ENCODE measurements at regions not wholly inside any gene's neighbourhood (a gene's known extent, or its start where the extent isn't known, plus 50 kb on each side); places are given as distances from the start of the nearest gene placed in this dataset.

GRCh38 chr9:106314476-106314875 lies 548.5 kb upstream of the ZNF462 start:
- Histone ChIP-seq H3K4me3 (ENCODE audit: control insufficient read depth in 1 of 2, extremely low read depth in 1 of 2, low read length in 1 of 2) (no peak overlapping the region), H3K36me3 (ENCODE audit: control insufficient read depth in 2 of 2, extremely low read depth in 1 of 2, insufficient read depth in 1 of 2, low read length in 1 of 2) (no peaks in the 10 kb centered on the region), H3K9me3 (no peaks in the 10 kb centered on the region), H3K27ac (ENCODE audit: low read length) (no peak overlapping the region), H3K4me1 (ENCODE audit: control insufficient read depth in 1 of 2, extremely low read depth in 1 of 2, insufficient read depth in 2 of 2, low read length in 2 of 2) (no peaks in the 10 kb centered on the region), H3K27me3 (replicated peaks in 1 of 2; ENCODE audit: control insufficient read depth in 2 of 2, extremely low read depth in 1 of 2, insufficient read depth in 2 of 2, low read length in 1 of 2) (no peaks in the 10 kb centered on the region)
- H3K9me3 Mint-ChIP-seq: peaks cover 5 to 18% (median 8%) of the 10 kb centered on the region in 3 donors
- no peak overlapping the region for H3K27ac Mint-ChIP-seq
- CTCF ChIA-PET: no interaction called here
- DNase-seq (no peak), ATAC-seq (replicated peaks in 1 of 4) (no peak)
- no CpG with 5 or more reads among the region's 1 CpG for WGBS (ENCODE audit: insufficient coverage)
- peaks cover 0 to 2% (median 0%) of the 10 kb centered on the region in 3 donors for H3K4me1 Mint-ChIP-seq
- no peaks in the 10 kb centered on the region for H3K36me3 Mint-ChIP-seq
- no peaks in the 10 kb centered on the region for H3K27me3 Mint-ChIP-seq
- POLR2A ChIA-PET: no interaction called here
- no peak overlapping the region for H3K4me3 Mint-ChIP-seq

- Histone ChIP-seq H3K9me3 (no peaks in the 10 kb centered on the region), H3K4me1 (ENCODE audit: control insufficient read depth in 1 of 2, extremely low read depth in 1 of 2, insufficient read depth in 2 of 2, low read length in 2 of 2) (no peaks in the 10 kb centered on the region), H3K27me3 (replicated peaks in 1 of 2; ENCODE audit: control insufficient read depth in 2 of 2, extremely low read depth in 1 of 2, insufficient read depth in 2 of 2, low read length in 1 of 2) (no peaks in the 10 kb centered on the region), H3K36me3 (ENCODE audit: control insufficient read depth in 2 of 2, extremely low read depth in 1 of 2, insufficient read depth in 1 of 2, low read length in 1 of 2) (no peaks in the 10 kb centered on the region), H3K4me3 (ENCODE audit: control insufficient read depth in 1 of 2, extremely low read depth in 1 of 2, low read length in 1 of 2) (no peak overlapping the region), H3K27ac (ENCODE audit: low read length) (no peak overlapping the region)
- Mint-ChIP-seq H3K27ac (no peak overlapping the region), H3K27me3 (no peaks in the 10 kb centered on the region), H3K9me3 (peaks cover 5 to 21% (median 5%) of the 10 kb centered on the region in 3 donors), H3K4me3 (no peak overlapping the region), H3K36me3 (no peaks in the 10 kb centered on the region), H3K4me1 (no peaks in the 10 kb centered on the region)
- POLR2A ChIA-PET: no interaction called here
- DNase-seq (no peak), ATAC-seq (replicated peaks in 1 of 4) (no peak)
- CTCF ChIA-PET: no interaction called here
- no CpG with 5 or more reads among the region's 5 CpGs for WGBS (ENCODE audit: insufficient coverage)
These were observed 541.4 kb upstream of the ZNF462 start for GRCh38 chr9:106321394-106322180.

GRCh38 chr9:106322706-106323245 lies 540.2 kb upstream of the ZNF462 start:
- ChIA-PET POLR2A (no interaction called here), CTCF (interaction anchor here in 1 of 2 donors (0.6 kb wide), 1 partner anchor 56 kb away, joined by 3 read pairs; no protein-coding TSS in a partner anchor)
- no peak overlapping the region for H3K4me3 ChIP-seq (ENCODE audit: control insufficient read depth in 1 of 2, extremely low read depth in 1 of 2, low read length in 1 of 2)
- Mint-ChIP-seq H3K4me3 (no peak overlapping the region), H3K9me3 (peaks cover 5 to 32% (median 10%) of the 10 kb centered on the region in 3 donors), H3K4me1 (no peaks in the 10 kb centered on the region), H3K36me3 (no peaks in the 10 kb centered on the region), H3K27ac (no peak overlapping the region), H3K27me3 (no peaks in the 10 kb centered on the region)
- no peaks in the 10 kb centered on the region for H3K9me3 ChIP-seq
- ATAC-seq (replicated peaks in 1 of 4) (no peak), DNase-seq (no peak)
- no peaks in the 10 kb centered on the region for H3K36me3 ChIP-seq (ENCODE audit: control insufficient read depth in 2 of 2, extremely low read depth in 1 of 2, insufficient read depth in 1 of 2, low read length in 1 of 2)
- H3K4me1 ChIP-seq (ENCODE audit: control insufficient read depth in 1 of 2, extremely low read depth in 1 of 2, insufficient read depth in 2 of 2, low read length in 2 of 2): no peaks in the 10 kb centered on the region
- no peaks in the 10 kb centered on the region for H3K27me3 ChIP-seq (replicated peaks in 1 of 2; ENCODE audit: control insufficient read depth in 2 of 2, extremely low read depth in 1 of 2, insufficient read depth in 2 of 2, low read length in 1 of 2)
- no peak overlapping the region for H3K27ac ChIP-seq (ENCODE audit: low read length)
- WGBS (ENCODE audit: insufficient coverage): 33% methylated on average over 1 of the region's 4 CpGs

- whole genome bisulfite sequencing (ENCODE audit: insufficient coverage): 88% methylated on average over 7 of the region's 10 CpGs
- H3K36me3 ChIP-seq (ENCODE audit: control insufficient read depth in 2 of 2, extremely low read depth in 1 of 2, insufficient read depth in 1 of 2, low read length in 1 of 2): no peaks in the 10 kb centered on the region
- no peaks in the 10 kb centered on the region for H3K4me1 ChIP-seq (ENCODE audit: control insufficient read depth in 1 of 2, extremely low read depth in 1 of 2, insufficient read depth in 2 of 2, low read length in 2 of 2)
- H3K9me3 ChIP-seq: no peaks in the 10 kb centered on the region
- ATAC-seq (replicated peaks in 1 of 4) (no peak), DNase-seq (no peak)
- no peak overlapping the region for H3K27ac Mint-ChIP-seq
- peaks cover 3 to 33% (median 9%) of the 10 kb centered on the region in 3 donors for H3K9me3 Mint-ChIP-seq
- no peak overlapping the region for H3K4me3 Mint-ChIP-seq
- no peaks in the 10 kb centered on the region for H3K36me3 Mint-ChIP-seq
- H3K4me1 Mint-ChIP-seq: no peaks in the 10 kb centered on the region
- ChIA-PET CTCF (no interaction called here), POLR2A (no interaction called here)
- H3K27ac ChIP-seq (ENCODE audit: low read length): no peak overlapping the region
- H3K27me3 ChIP-seq (replicated peaks in 1 of 2; ENCODE audit: control insufficient read depth in 2 of 2, extremely low read depth in 1 of 2, insufficient read depth in 2 of 2, low read length in 1 of 2): no peaks in the 10 kb centered on the region
- H3K27me3 Mint-ChIP-seq: no peaks in the 10 kb centered on the region
- no peak overlapping the region for H3K4me3 ChIP-seq (ENCODE audit: control insufficient read depth in 1 of 2, extremely low read depth in 1 of 2, low read length in 1 of 2)
These were observed 538.8 kb upstream of the ZNF462 start for GRCh38 chr9:106324053-106324585.

- DNase-seq: no peak
- H3K9me3 ChIP-seq: no peaks in the 10 kb centered on the region
- H3K4me1 ChIP-seq (ENCODE audit: control insufficient read depth in 1 of 2, extremely low read depth in 1 of 2, insufficient read depth in 2 of 2, low read length in 2 of 2): no peaks in the 10 kb centered on the region
- H3K9me3 Mint-ChIP-seq: peaks cover 0 to 33% (median 6%) of the 10 kb centered on the region in 3 donors
- no peaks in the 10 kb centered on the region for H3K27me3 Mint-ChIP-seq
- H3K36me3 Mint-ChIP-seq: no peaks in the 10 kb centered on the region
- no peaks in the 10 kb centered on the region for H3K27me3 ChIP-seq (replicated peaks in 1 of 2; ENCODE audit: control insufficient read depth in 2 of 2, extremely low read depth in 1 of 2, insufficient read depth in 2 of 2, low read length in 1 of 2)
- ChIA-PET POLR2A (no interaction called here), CTCF (no interaction called here)
- H3K27ac ChIP-seq (ENCODE audit: low read length): no peak overlapping the region
- H3K36me3 ChIP-seq (ENCODE audit: control insufficient read depth in 2 of 2, extremely low read depth in 1 of 2, insufficient read depth in 1 of 2, low read length in 1 of 2): no peaks in the 10 kb centered on the region
- no peak overlapping the region for H3K4me3 ChIP-seq (ENCODE audit: control insufficient read depth in 1 of 2, extremely low read depth in 1 of 2, low read length in 1 of 2)
- ATAC-seq (replicated peaks in 1 of 4): no peak
- WGBS (ENCODE audit: insufficient coverage): 33% methylated on average over 2 of the region's 7 CpGs
- no peak overlapping the region for H3K27ac Mint-ChIP-seq
- no peaks in the 10 kb centered on the region for H3K4me1 Mint-ChIP-seq
- H3K4me3 Mint-ChIP-seq: no peak overlapping the region
These were observed 538.2 kb upstream of the ZNF462 start for GRCh38 chr9:106324591-106325280.

GRCh38 chr9:106326493-106326892 lies 536.5 kb upstream of the ZNF462 start:
- H3K27ac ChIP-seq (ENCODE audit: low read length): no peak overlapping the region
- H3K4me1 Mint-ChIP-seq: no peaks in the 10 kb centered on the region
- ChIA-PET POLR2A (no interaction called here), CTCF (no interaction called here)
- ATAC-seq (replicated peaks in 1 of 4) (no peak), DNase-seq (no peak)
- H3K27me3 ChIP-seq (replicated peaks in 1 of 2; ENCODE audit: control insufficient read depth in 2 of 2, extremely low read depth in 1 of 2, insufficient read depth in 2 of 2, low read length in 1 of 2): no peaks in the 10 kb centered on the region
- no peaks in the 10 kb centered on the region for H3K27me3 Mint-ChIP-seq
- no peaks in the 10 kb centered on the region for H3K36me3 ChIP-seq (ENCODE audit: control insufficient read depth in 2 of 2, extremely low read depth in 1 of 2, insufficient read depth in 1 of 2, low read length in 1 of 2)
- H3K4me3 Mint-ChIP-seq: no peak overlapping the region
- no peaks in the 10 kb centered on the region for H3K4me1 ChIP-seq (ENCODE audit: control insufficient read depth in 1 of 2, extremely low read depth in 1 of 2, insufficient read depth in 2 of 2, low read length in 2 of 2)
- no peak overlapping the region for H3K27ac Mint-ChIP-seq
- no peak overlapping the region for H3K4me3 ChIP-seq (ENCODE audit: control insufficient read depth in 1 of 2, extremely low read depth in 1 of 2, low read length in 1 of 2)
- no peaks in the 10 kb centered on the region for H3K9me3 ChIP-seq
- WGBS (ENCODE audit: insufficient coverage): 100% methylated on average over 2 of the region's 4 CpGs
- H3K36me3 Mint-ChIP-seq: no peaks in the 10 kb centered on the region
- peaks cover 0 to 24% (median 6%) of the 10 kb centered on the region in 3 donors for H3K9me3 Mint-ChIP-seq

All from T-cell (primary cell).